ENCODE measurements at regions not wholly inside any gene's neighbourhood (a gene's known extent, or its start where the extent isn't known, plus 50 kb on each side); places are given as distances from the start of the nearest gene placed in this dataset.

- H3K4me3 ChIP-seq (ENCODE audit: low read depth, low read length) = no peak overlapping the region
- no peak for DNase-seq (ENCODE audit: low read depth)
- TF ChIP-seq CTCF (IDR thresholded peaks at IDR 0.05; ENCODE audit: insufficient read depth, low read depth, low read length, missing control alignments) = no peak
These were observed 71.5 kb upstream of the PPP2R2D start for GRCh38 chr10:131829156-131829930.

GRCh38 chr10:131830446-131831130, 70.2 kb upstream of the PPP2R2D start:
- H3K4me3 ChIP-seq (ENCODE audit: low read depth, low read length) = no peak overlapping the region
- no peak for TF ChIP-seq CTCF (IDR thresholded peaks at IDR 0.05; ENCODE audit: insufficient read depth, low read depth, low read length, missing control alignments)
- no peak for DNase-seq (ENCODE audit: low read depth)

DNA sequence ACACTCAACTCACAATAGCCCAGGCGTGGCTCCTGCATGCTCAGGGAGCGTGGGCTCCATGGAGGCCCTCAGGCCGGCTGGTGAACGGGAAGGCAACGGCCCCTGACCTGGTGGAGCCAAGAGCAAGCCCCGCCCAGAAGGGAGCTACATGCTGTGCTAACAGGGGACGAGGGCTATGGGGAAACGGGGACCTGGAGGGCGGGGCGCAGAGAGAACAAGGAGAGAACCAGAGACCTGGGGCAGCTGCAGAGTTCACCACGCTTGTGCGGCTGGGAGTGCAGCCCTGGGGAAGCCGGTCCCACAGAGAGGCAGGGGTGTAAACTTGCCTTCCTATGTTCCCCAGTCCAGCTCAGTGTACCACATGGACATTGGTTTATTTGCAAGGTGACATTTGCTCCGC, 69.2 kb upstream of the PPP2R2D start:
- no peak for DNase-seq (ENCODE audit: low read depth)

DNA sequence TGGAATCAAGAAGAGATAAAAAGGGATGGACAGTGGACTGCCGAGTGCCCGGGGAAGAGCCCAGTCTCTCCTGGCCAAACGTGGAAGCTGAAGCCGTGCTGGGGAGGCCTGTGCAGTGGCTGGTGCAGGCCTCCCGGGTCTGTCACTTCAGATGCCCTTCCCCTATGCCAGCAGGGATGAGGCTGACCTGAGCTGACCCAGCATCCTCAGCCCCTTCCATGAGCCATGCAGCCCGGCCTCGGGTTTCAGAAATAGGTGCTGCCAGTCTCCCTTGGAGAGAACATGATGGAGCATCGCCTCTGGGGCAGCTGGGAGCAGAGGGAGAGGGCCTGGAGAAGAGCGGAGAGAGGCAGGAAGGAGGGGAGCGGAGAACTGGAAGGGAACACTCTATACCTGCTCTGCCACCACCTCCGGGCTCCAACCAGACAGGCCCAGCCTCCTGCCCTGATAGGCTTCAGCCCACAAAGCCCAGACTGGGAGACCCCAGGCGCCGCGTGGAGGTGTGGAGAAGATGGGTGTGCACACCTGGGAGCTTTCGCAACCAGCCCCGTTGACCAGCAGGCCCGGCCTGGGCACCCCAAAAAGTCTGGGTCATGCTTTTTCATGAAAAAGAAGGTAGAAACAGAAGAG, 68.6 kb upstream of the PPP2R2D start:
- DNase-seq (ENCODE audit: low read depth) = no peak
- no peak overlapping the region for H3K4me3 ChIP-seq (ENCODE audit: low read depth, low read length)
- no peak for TF ChIP-seq CTCF (IDR thresholded peaks at IDR 0.05; ENCODE audit: insufficient read depth, low read depth, low read length, missing control alignments)

More for the DNA sequence above, 69.2 kb upstream of the PPP2R2D start:
- no peak for TF ChIP-seq CTCF (IDR thresholded peaks at IDR 0.05; ENCODE audit: insufficient read depth, low read depth, low read length, missing control alignments)
- H3K4me3 ChIP-seq (ENCODE audit: low read depth, low read length) = no peak overlapping the region

DNA sequence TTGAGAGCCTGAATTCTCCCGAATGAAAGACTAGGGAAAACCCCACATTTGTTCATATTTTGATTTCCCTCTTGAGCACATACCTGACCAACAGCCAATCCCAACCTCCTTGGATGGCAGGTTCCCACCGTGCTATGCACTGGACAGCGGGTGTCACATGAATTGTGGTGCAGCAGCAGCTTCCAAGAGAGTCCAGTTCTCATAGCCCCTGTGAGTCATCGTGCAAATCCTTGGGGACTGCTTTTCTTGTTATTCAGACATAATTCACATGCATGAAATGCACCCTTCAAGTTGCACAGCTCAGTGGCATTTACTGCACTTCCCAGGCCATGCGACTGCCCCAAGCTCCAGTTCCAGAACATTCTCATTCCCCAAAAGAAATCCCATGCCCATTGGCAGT, 67.8 kb upstream of the PPP2R2D start:
- H3K4me3 ChIP-seq (ENCODE audit: low read depth, low read length) = no peak overlapping the region
- no peak for TF ChIP-seq CTCF (IDR thresholded peaks at IDR 0.05; ENCODE audit: insufficient read depth, low read depth, low read length, missing control alignments)
- no peak for DNase-seq (ENCODE audit: low read depth)

DNA sequence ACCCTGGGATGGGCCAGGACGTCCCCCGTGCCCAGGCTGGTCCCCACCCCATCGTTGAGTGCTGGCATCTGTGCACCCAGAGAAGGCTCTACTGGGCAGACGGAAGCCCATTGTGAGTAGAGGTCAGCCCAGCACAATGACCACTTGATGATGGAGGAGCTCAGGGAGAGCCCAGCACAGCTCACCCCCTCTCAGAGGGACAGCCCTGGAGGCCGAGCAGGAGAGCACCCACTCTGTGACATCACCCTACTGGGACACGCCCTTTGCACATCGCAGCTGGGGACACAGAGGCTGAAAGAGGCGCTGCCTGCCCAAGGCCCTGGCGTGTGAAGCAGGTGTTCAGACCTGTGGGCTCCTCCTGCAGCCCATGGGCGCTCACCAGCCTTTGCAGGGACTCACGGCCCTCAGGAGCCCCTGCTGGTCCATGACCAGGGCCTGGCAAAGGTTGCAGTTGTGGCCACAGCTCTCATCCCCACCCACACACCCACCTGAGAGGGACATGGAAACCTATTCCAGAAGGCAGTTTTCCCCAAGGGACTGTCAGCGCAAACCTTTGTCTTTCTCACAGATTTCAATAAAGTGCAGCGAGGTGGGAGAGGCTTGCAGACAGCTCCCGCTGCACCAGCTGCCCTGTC, 67.2 kb upstream of the PPP2R2D start:
- no peak for DNase-seq (ENCODE audit: low read depth)
- TF ChIP-seq CTCF (IDR thresholded peaks at IDR 0.05; ENCODE audit: insufficient read depth, low read depth, low read length, missing control alignments) = no peak
- H3K4me3 ChIP-seq (ENCODE audit: low read depth, low read length) = no peak overlapping the region
